Trophoblast cell (in vitro differentiated cells and primary cell): ENCODE measurements at regions not wholly inside any gene's neighbourhood (a gene's known extent, or its start where the extent isn't known, plus 50 kb on each side); places are given as distances from the start of the nearest gene placed in this dataset.

Experiments
- DNase-seq, 2 donors: peaks; one replicate each; pipeline ENCODE4 v3.0.0-alpha.2; 2016
- H2AFZ ChIP-seq: 2 replicates; pipeline ENCODE4 v1.6.1; 2013; ENCODE audit warnings: low read length, moderate library complexity, mild to moderate bottlenecking; ENCODE audit not compliant: insufficient read depth, poor library complexity
- H2AK5ac ChIP-seq: 2 replicates; pipeline ENCODE4 v1.6.1; 2013; ENCODE audit warnings: mild to moderate bottlenecking, low read length
- H2BK120ac ChIP-seq: 2 replicates; pipeline ENCODE4 v1.6.1; 2013; ENCODE audit warnings: low read length, mild to moderate bottlenecking, moderate library complexity; ENCODE audit not compliant: insufficient read depth, poor library complexity
- H2BK12ac ChIP-seq: 2 replicates; pipeline ENCODE4 v1.6.1; 2013; ENCODE audit warnings: mild to moderate bottlenecking, low read length, moderate library complexity
- H2BK5ac ChIP-seq: 2 replicates; pipeline ENCODE4 v1.6.1; 2013; ENCODE audit warnings: low read length, low read depth, moderate library complexity, mild to moderate bottlenecking; ENCODE audit not compliant: poor library complexity
- H3K14ac ChIP-seq: 2 replicates; pipeline ENCODE4 v1.6.1; 2013; ENCODE audit warnings: mild to moderate bottlenecking, low read length
- H3K18ac ChIP-seq: 2 replicates; pipeline ENCODE4 v1.6.1; 2013; ENCODE audit warnings: mild to moderate bottlenecking, low read length
- H3K23ac ChIP-seq: 2 replicates; pipeline ENCODE4 v1.6.1; 2013; ENCODE audit warnings: low read length
- H3K27ac ChIP-seq: 2 replicates; pipeline ENCODE4 v1.5.1; 2013; ENCODE audit warnings: low read depth, mild to moderate bottlenecking, inconsistent platforms, low read length, moderate library complexity
- H3K27me3 ChIP-seq: 2 replicates; pipeline ENCODE4 v1.6.1; 2013; ENCODE audit warnings: inconsistent platforms, mild to moderate bottlenecking, low read length, moderate library complexity; ENCODE audit not compliant: insufficient read depth
- H3K36me3 ChIP-seq, 2 experiments: 1 replicate in 1 of 2; 2 replicates in 1 of 2; pipeline ENCODE4 v1.6.1; 2013; ENCODE audit warnings: low read length in 2 of 2, mild to moderate bottlenecking in 2 of 2, moderate library complexity in 1 of 2; ENCODE audit not compliant: insufficient read depth in 2 of 2, control insufficient read depth in 1 of 2
- H3K4ac ChIP-seq: 2 replicates; pipeline ENCODE4 v1.6.1; 2013; ENCODE audit warnings: low read depth, mild to moderate bottlenecking, low read length, moderate library complexity
- H3K4me1 ChIP-seq, 2 experiments: 1 replicate in 1 of 2; 2 replicates in 1 of 2; pipeline ENCODE4 v1.6.1; 2013; ENCODE audit warnings: low read length in 2 of 2, mild to moderate bottlenecking in 2 of 2, moderate library complexity in 1 of 2; ENCODE audit not compliant: insufficient read depth in 2 of 2, control insufficient read depth in 1 of 2
- H3K4me2 ChIP-seq: 2 replicates; pipeline ENCODE4 v1.6.1; 2013; ENCODE audit warnings: inconsistent platforms, mild to moderate bottlenecking, low read length, moderate library complexity
- H3K4me3 ChIP-seq: 2 replicates; pipeline ENCODE4 v1.5.1; 2013; ENCODE audit warnings: mild to moderate bottlenecking, low read depth, low read length, inconsistent platforms
- H3K79me1 ChIP-seq: one replicate; pipeline ENCODE4 v1.6.1; 2013; ENCODE audit warnings: low read length
- H3K79me2 ChIP-seq: 2 replicates; pipeline ENCODE4 v1.6.1; 2013; ENCODE audit warnings: low read length, mild to moderate bottlenecking; ENCODE audit not compliant: control insufficient read depth, insufficient read depth, poor library complexity
- H3K9ac ChIP-seq: 2 replicates; pipeline ENCODE4 v1.6.1; 2013; ENCODE audit warnings: mild to moderate bottlenecking, low read length
- H3K9me3 ChIP-seq: 2 replicates; pipeline ENCODE4 v1.6.1; 2013; ENCODE audit warnings: low read depth, mild to moderate bottlenecking, control low read depth, inconsistent platforms, low read length; ENCODE audit not compliant: insufficient read depth
- H4K12ac ChIP-seq: 2 replicates; pipeline ENCODE4 v1.6.1; 2013; ENCODE audit warnings: low read depth, mild to moderate bottlenecking, low read length, moderate library complexity
- H4K8ac ChIP-seq: 2 replicates; pipeline ENCODE4 v1.6.1; 2013; ENCODE audit warnings: low read depth, mild to moderate bottlenecking, low read length, moderate library complexity
- H4K91ac ChIP-seq: one replicate; pipeline ENCODE4 v1.6.1; 2013; ENCODE audit warnings: low read depth, mild to moderate bottlenecking, low read length, moderate library complexity
- WGBS: extraction: QIAGEN DNeasy Blood & Tissue Kit; methylation state at CpG from one replicate; pipeline ENCODE4 v1.1.7; 2013; ENCODE audit warnings: missing lambda C conversion rate; ENCODE audit not compliant: insufficient read length, insufficient coverage; ENCODE audit errors: extremely low coverage; 5-methylcytosine and 5-hydroxymethylcytosine counted together

GRCh38 chr18:32530947-32531651, 60.4 kb upstream of the GAREM1 start:
- Histone ChIP-seq H3K27ac (no peak overlapping the region), H2AFZ (no peak overlapping the region), H2BK5ac (no peak overlapping the region), H2AK5ac (no peak overlapping the region), H4K91ac (no peak overlapping the region), H3K79me2 (no peaks in the 10 kb centered on the region), H3K4me1 (no peaks in the 10 kb centered on the region), H3K79me1 (no peaks in the 10 kb centered on the region), H3K27me3 (no peaks in the 10 kb centered on the region), H3K18ac (no peak overlapping the region), H2BK12ac (no peak overlapping the region), H4K8ac (no peak overlapping the region), H3K9me3 (no peaks in the 10 kb centered on the region), H2BK120ac (no peak overlapping the region), H3K4me2 (no peak overlapping the region), H3K36me3 (no peaks in the 10 kb centered on the region), H3K4me3 (no peak overlapping the region), H3K4ac (no peak overlapping the region), H4K12ac (no peak overlapping the region), H3K9ac (no peak overlapping the region), H3K23ac (no peak overlapping the region), H3K14ac (no peak overlapping the region)
- WGBS: no CpG with 5 or more reads among the region's 3 CpGs
- DNase-seq: peak in 1 of 2 donors; percentile 9

GRCh38 chr18:32529722-32530420, 59.2 kb upstream of the GAREM1 start:
- no peak overlapping the region for H3K14ac ChIP-seq
- no peak overlapping the region for H3K27ac ChIP-seq
- H3K4me2 ChIP-seq: no peak overlapping the region
- no peaks in the 10 kb centered on the region for H3K79me1 ChIP-seq
- H2BK5ac ChIP-seq: no peak overlapping the region
- no peaks in the 10 kb centered on the region for H3K36me3 ChIP-seq
- H3K9ac ChIP-seq: no peak overlapping the region
- H3K4me3 ChIP-seq: no peak overlapping the region
- H4K91ac ChIP-seq: no peak overlapping the region
- DNase-seq: no peak
- no peak overlapping the region for H2BK120ac ChIP-seq
- no peak overlapping the region for H3K18ac ChIP-seq
- no peak overlapping the region for H3K4ac ChIP-seq
- no peaks in the 10 kb centered on the region for H3K27me3 ChIP-seq
- no peak overlapping the region for H2AK5ac ChIP-seq
- no CpG with 5 or more reads among the region's 3 CpGs for WGBS
- no peak overlapping the region for H2AFZ ChIP-seq
- no peaks in the 10 kb centered on the region for H3K79me2 ChIP-seq
- H3K23ac ChIP-seq: no peak overlapping the region
- H2BK12ac ChIP-seq: no peak overlapping the region
- H4K8ac ChIP-seq: no peak overlapping the region
- H3K9me3 ChIP-seq: no peaks in the 10 kb centered on the region
- H3K4me1 ChIP-seq: no peaks in the 10 kb centered on the region
- no peak overlapping the region for H4K12ac ChIP-seq

GRCh38 chr18:32520771-32521170, 50.1 kb upstream of the GAREM1 start:
- no peak overlapping the region for H2BK120ac ChIP-seq
- no peak overlapping the region for H3K18ac ChIP-seq
- no peak overlapping the region for H2BK5ac ChIP-seq
- no peaks in the 10 kb centered on the region for H3K79me2 ChIP-seq
- no peak overlapping the region for H2AFZ ChIP-seq
- no peaks in the 10 kb centered on the region for H3K27me3 ChIP-seq
- no peak overlapping the region for H3K27ac ChIP-seq
- no peak overlapping the region for H4K8ac ChIP-seq
- no peak overlapping the region for H3K23ac ChIP-seq
- H3K4me2 ChIP-seq: no peak overlapping the region
- no peak for DNase-seq
- H3K4me1 ChIP-seq: no peaks in the 10 kb centered on the region
- H3K4me3 ChIP-seq: no peak overlapping the region
- no peak overlapping the region for H4K12ac ChIP-seq
- no peak overlapping the region for H3K14ac ChIP-seq
- no peak overlapping the region for H3K9ac ChIP-seq
- H3K4ac ChIP-seq: no peak overlapping the region
- H3K9me3 ChIP-seq: no peaks in the 10 kb centered on the region
- no peaks in the 10 kb centered on the region for H3K36me3 ChIP-seq
- H2BK12ac ChIP-seq: no peak overlapping the region
- WGBS: no CpG with 5 or more reads among the region's 4 CpGs
- H2AK5ac ChIP-seq: no peak overlapping the region
- no peak overlapping the region for H4K91ac ChIP-seq
- H3K79me1 ChIP-seq: no peaks in the 10 kb centered on the region
